ENCODE measurements at regions not wholly inside any gene's neighbourhood (a gene's known extent, or its start where the extent isn't known, plus 50 kb on each side); places are given as distances from the start of the nearest gene placed in this dataset.

- Histone ChIP-seq H2BK120ac (ENCODE audit: insufficient read depth, low read length, poor library complexity) (no peak overlapping the region), H3K79me2 (ENCODE audit: control insufficient read depth, insufficient read depth, low read length, poor library complexity) (no peaks in the 10 kb centered on the region), H3K4me1 (ENCODE audit: control insufficient read depth in 1 of 2, insufficient read depth in 2 of 2, low read length in 2 of 2) (no peaks in the 10 kb centered on the region), H4K8ac (ENCODE audit: low read depth, low read length) (no peak overlapping the region), H3K36me3 (ENCODE audit: control insufficient read depth in 1 of 2, insufficient read depth in 2 of 2, low read length in 2 of 2) (no peaks in the 10 kb centered on the region), H3K27me3 (ENCODE audit: insufficient read depth, low read length) (no peaks in the 10 kb centered on the region), H2BK12ac (ENCODE audit: low read length) (no peak overlapping the region), H3K18ac (ENCODE audit: low read length) (no peak overlapping the region), H4K12ac (ENCODE audit: low read depth, low read length) (no peak overlapping the region), H3K9ac (ENCODE audit: low read length) (no peak overlapping the region), H4K91ac (ENCODE audit: low read depth, low read length) (no peak overlapping the region), H3K4ac (ENCODE audit: low read depth, low read length) (no peak overlapping the region), H2AK5ac (ENCODE audit: low read length) (no peak overlapping the region), H3K9me3 (ENCODE audit: insufficient read depth, low read depth, low read length) (no peaks in the 10 kb centered on the region), H3K79me1 (ENCODE audit: low read length) (no peaks in the 10 kb centered on the region), H3K14ac (ENCODE audit: low read length) (no peak overlapping the region), H3K4me2 (ENCODE audit: low read length) (no peak overlapping the region), H2AFZ (ENCODE audit: insufficient read depth, low read length, poor library complexity) (no peak overlapping the region), H3K23ac (ENCODE audit: low read length) (no peak overlapping the region), H3K4me3 (ENCODE audit: low read depth, low read length) (no peak overlapping the region), H3K27ac (ENCODE audit: low read depth, low read length) (no peak overlapping the region), H2BK5ac (ENCODE audit: low read depth, low read length, poor library complexity) (no peak overlapping the region)
- no peak for DNase-seq
Measured at GRCh38 chr6:74063391-74063790, 367.4 kb downstream of the CD109 start.

- no CpG with 5 or more reads among the region's 1 CpG for WGBS (ENCODE audit: extremely low coverage, insufficient coverage, insufficient read length)
- H4K8ac ChIP-seq (ENCODE audit: low read depth, low read length), result no peak overlapping the region
- no peaks in the 10 kb centered on the region for H3K79me2 ChIP-seq (ENCODE audit: control insufficient read depth, insufficient read depth, low read length, poor library complexity)
- H2AFZ ChIP-seq (ENCODE audit: insufficient read depth, low read length, poor library complexity), result no peak overlapping the region
- H2BK5ac ChIP-seq (ENCODE audit: low read depth, low read length, poor library complexity), result no peak overlapping the region
- no peak for DNase-seq
- no peak overlapping the region for H4K12ac ChIP-seq (ENCODE audit: low read depth, low read length)
- H3K27me3 ChIP-seq (ENCODE audit: insufficient read depth, low read length), result no peaks in the 10 kb centered on the region
- H3K23ac ChIP-seq (ENCODE audit: low read length), result no peak overlapping the region
- H4K91ac ChIP-seq (ENCODE audit: low read depth, low read length), result no peak overlapping the region
- H3K4ac ChIP-seq (ENCODE audit: low read depth, low read length), result no peak overlapping the region
- no peak overlapping the region for H3K4me3 ChIP-seq (ENCODE audit: low read depth, low read length)
- no peaks in the 10 kb centered on the region for H3K4me1 ChIP-seq (ENCODE audit: control insufficient read depth in 1 of 2, insufficient read depth in 2 of 2, low read length in 2 of 2)
- H3K79me1 ChIP-seq (ENCODE audit: low read length), result no peaks in the 10 kb centered on the region
- no peak overlapping the region for H3K4me2 ChIP-seq (ENCODE audit: low read length)
- no peak overlapping the region for H2AK5ac ChIP-seq (ENCODE audit: low read length)
- no peak overlapping the region for H2BK12ac ChIP-seq (ENCODE audit: low read length)
- H3K36me3 ChIP-seq (ENCODE audit: control insufficient read depth in 1 of 2, insufficient read depth in 2 of 2, low read length in 2 of 2), result no peaks in the 10 kb centered on the region
- H3K27ac ChIP-seq (ENCODE audit: low read depth, low read length), result no peak overlapping the region
- H3K9ac ChIP-seq (ENCODE audit: low read length), result no peak overlapping the region
- no peak overlapping the region for H3K14ac ChIP-seq (ENCODE audit: low read length)
- H2BK120ac ChIP-seq (ENCODE audit: insufficient read depth, low read length, poor library complexity), result no peak overlapping the region
- H3K9me3 ChIP-seq (ENCODE audit: insufficient read depth, low read depth, low read length), result no peaks in the 10 kb centered on the region
- H3K18ac ChIP-seq (ENCODE audit: low read length), result no peak overlapping the region
Measured at GRCh38 chr6:74061201-74061600, 365.2 kb downstream of the CD109 start.

GRCh38 chr6:74060354-74060753 lies 364.4 kb downstream of the CD109 start:
- WGBS (ENCODE audit: extremely low coverage, insufficient coverage, insufficient read length), result no CpG with 5 or more reads among the region's 2 CpGs

GRCh38 chr6:74058606-74059005 lies 362.6 kb downstream of the CD109 start:
- no peak overlapping the region for H3K14ac ChIP-seq (ENCODE audit: low read length)
- no peak overlapping the region for H4K12ac ChIP-seq (ENCODE audit: low read depth, low read length)
- H2BK12ac ChIP-seq (ENCODE audit: low read length), result no peak overlapping the region
- no peak overlapping the region for H2BK120ac ChIP-seq (ENCODE audit: insufficient read depth, low read length, poor library complexity)
- no peak overlapping the region for H2AK5ac ChIP-seq (ENCODE audit: low read length)
- H2BK5ac ChIP-seq (ENCODE audit: low read depth, low read length, poor library complexity), result no peak overlapping the region
- no peak for DNase-seq
- no peak overlapping the region for H3K4me3 ChIP-seq (ENCODE audit: low read depth, low read length)
- no peaks in the 10 kb centered on the region for H3K27me3 ChIP-seq (ENCODE audit: insufficient read depth, low read length)
- H3K79me1 ChIP-seq (ENCODE audit: low read length), result no peaks in the 10 kb centered on the region
- no peak overlapping the region for H4K91ac ChIP-seq (ENCODE audit: low read depth, low read length)
- H4K8ac ChIP-seq (ENCODE audit: low read depth, low read length), result no peak overlapping the region
- H3K9ac ChIP-seq (ENCODE audit: low read length), result no peak overlapping the region
- no peak overlapping the region for H3K18ac ChIP-seq (ENCODE audit: low read length)
- H3K4me2 ChIP-seq (ENCODE audit: low read length), result no peak overlapping the region
- H3K4me1 ChIP-seq (ENCODE audit: control insufficient read depth in 1 of 2, insufficient read depth in 2 of 2, low read length in 2 of 2), result no peaks in the 10 kb centered on the region
- H2AFZ ChIP-seq (ENCODE audit: insufficient read depth, low read length, poor library complexity), result no peak overlapping the region
- H3K4ac ChIP-seq (ENCODE audit: low read depth, low read length), result no peak overlapping the region
- no peaks in the 10 kb centered on the region for H3K79me2 ChIP-seq (ENCODE audit: control insufficient read depth, insufficient read depth, low read length, poor library complexity)
- H3K9me3 ChIP-seq (ENCODE audit: insufficient read depth, low read depth, low read length), result no peaks in the 10 kb centered on the region
- H3K23ac ChIP-seq (ENCODE audit: low read length), result no peak overlapping the region
- H3K27ac ChIP-seq (ENCODE audit: low read depth, low read length), result no peak overlapping the region
- no peaks in the 10 kb centered on the region for H3K36me3 ChIP-seq (ENCODE audit: control insufficient read depth in 1 of 2, insufficient read depth in 2 of 2, low read length in 2 of 2)
- no CpG with 5 or more reads among the region's 2 CpGs for WGBS (ENCODE audit: extremely low coverage, insufficient coverage, insufficient read length)

More at GRCh38 chr6:74060354-74060753, 364.4 kb downstream of the CD109 start:
- no peak overlapping the region for H3K14ac ChIP-seq (ENCODE audit: low read length)
- no peak overlapping the region for H2BK120ac ChIP-seq (ENCODE audit: insufficient read depth, low read length, poor library complexity)
- H2BK5ac ChIP-seq (ENCODE audit: low read depth, low read length, poor library complexity), result no peak overlapping the region
- no peak overlapping the region for H4K8ac ChIP-seq (ENCODE audit: low read depth, low read length)
- no peak overlapping the region for H3K4ac ChIP-seq (ENCODE audit: low read depth, low read length)
- no peaks in the 10 kb centered on the region for H3K79me1 ChIP-seq (ENCODE audit: low read length)
- H3K9ac ChIP-seq (ENCODE audit: low read length), result no peak overlapping the region
- H3K27ac ChIP-seq (ENCODE audit: low read depth, low read length), result no peak overlapping the region
- H2AFZ ChIP-seq (ENCODE audit: insufficient read depth, low read length, poor library complexity), result no peak overlapping the region
- H3K79me2 ChIP-seq (ENCODE audit: control insufficient read depth, insufficient read depth, low read length, poor library complexity), result no peaks in the 10 kb centered on the region
- no peak overlapping the region for H4K12ac ChIP-seq (ENCODE audit: low read depth, low read length)
- H3K4me1 ChIP-seq (ENCODE audit: control insufficient read depth in 1 of 2, insufficient read depth in 2 of 2, low read length in 2 of 2), result no peaks in the 10 kb centered on the region
- H3K4me3 ChIP-seq (ENCODE audit: low read depth, low read length), result no peak overlapping the region
- H4K91ac ChIP-seq (ENCODE audit: low read depth, low read length), result no peak overlapping the region
- H2BK12ac ChIP-seq (ENCODE audit: low read length), result no peak overlapping the region
- DNase-seq, result no peak
- H3K9me3 ChIP-seq (ENCODE audit: insufficient read depth, low read depth, low read length), result no peaks in the 10 kb centered on the region
- no peak overlapping the region for H3K4me2 ChIP-seq (ENCODE audit: low read length)
- H3K27me3 ChIP-seq (ENCODE audit: insufficient read depth, low read length), result no peaks in the 10 kb centered on the region
- H2AK5ac ChIP-seq (ENCODE audit: low read length), result no peak overlapping the region
- H3K18ac ChIP-seq (ENCODE audit: low read length), result no peak overlapping the region
- no peak overlapping the region for H3K23ac ChIP-seq (ENCODE audit: low read length)
- H3K36me3 ChIP-seq (ENCODE audit: control insufficient read depth in 1 of 2, insufficient read depth in 2 of 2, low read length in 2 of 2), result no peaks in the 10 kb centered on the region
